Kidney (tissue), 13 donors: ENCODE measurements at regions not wholly inside any gene's neighbourhood (a gene's known extent, or its start where the extent isn't known, plus 50 kb on each side); places are given as distances from the start of the nearest gene placed in this dataset.
"Not testable (repeated sequence)": the region's sequence is repeated elsewhere in the genome, so short reads cannot be mapped to it uniquely, and the experiment has no call there.

ENCODE experiments used
- DNase-seq, 5 donors: peaks; one replicate each; pipeline ENCODE4 v3.0.0-alpha.2; 2013 to 2020
- FAIRE-seq: peaks from 2 replicates; lab custom pipeline; 2012; peaks lifted over from hg19 to GRCh38; lab: Jason Lieb, UNC
- H3K27ac ChIP-seq, 2 donors: one replicate each; pipeline ENCODE4 v1.7.0; 2013; ENCODE audit warnings: low read depth in 2 of 2, low read length in 2 of 2, inconsistent platforms in 1 of 2
- H3K27me3 ChIP-seq: one replicate; pipeline ENCODE4 v1.7.1; 2013; ENCODE audit warnings: low read length, inconsistent platforms; ENCODE audit not compliant: control insufficient read depth, insufficient read depth
- H3K36me3 ChIP-seq, 3 donors: one replicate each; pipeline versions ENCODE4 v1.7.0 to v1.7.1; 2013; ENCODE audit warnings: low read length in 3 of 3, control low read depth in 1 of 3, inconsistent platforms in 1 of 3; ENCODE audit not compliant: insufficient read depth in 3 of 3, control insufficient read depth in 2 of 3
- H3K4me1 ChIP-seq, 3 donors: one replicate each; pipeline versions ENCODE4 v1.7.0 to v1.7.1; 2013; ENCODE audit warnings: low read length in 3 of 3, inconsistent platforms in 1 of 3, low read depth in 1 of 3; ENCODE audit not compliant: control insufficient read depth in 2 of 3, insufficient read depth in 2 of 3
- H3K4me3 ChIP-seq, 3 donors: one replicate each; pipeline versions ENCODE4 v1.7.0 to v1.8.1; 2013; ENCODE audit warnings: low read length in 3 of 3, control low read depth in 1 of 3, inconsistent platforms in 1 of 3
- H3K9ac ChIP-seq, 3 donors: one replicate each; pipeline versions ENCODE4 v1.7.0 to v1.7.1; 2013; ENCODE audit warnings: low read length in 3 of 3, control low read depth in 1 of 3, inconsistent platforms in 1 of 3
- H3K9me3 ChIP-seq, 3 donors: one replicate each; pipeline versions ENCODE4 v1.7.0 to v1.7.1; 2013; ENCODE audit warnings: low read length in 3 of 3, control low read depth in 1 of 3, inconsistent platforms in 1 of 3; ENCODE audit not compliant: control insufficient read depth in 2 of 3, insufficient read depth in 1 of 3
- intact Hi-C: fragments of 100-400 bp; cut with DNase I; formaldehyde crosslinking; loops from one replicate; pipeline ENCODE4 v1.11.1; 2022
- TF ChIP-seq, protein P1 (sequence below): IDR thresholded peaks from 3 replicates; pipeline ENCODE4 v1.5.1; 2012; ENCODE audit warnings: mild to moderate bottlenecking, moderate library complexity, borderline replicate concordance; ENCODE audit not compliant: insufficient read depth; ENCODE audit errors: extremely low read depth
- donor health status: control.
- donor health status: control.
- donor health status: control.
- donor health status: control.
- donor health status: control.
- donor health status: DM: yes; HTN: yes; CAD: no.
- donor health status: Normal renal cell carcinoma (clear cell type).

DNA sequence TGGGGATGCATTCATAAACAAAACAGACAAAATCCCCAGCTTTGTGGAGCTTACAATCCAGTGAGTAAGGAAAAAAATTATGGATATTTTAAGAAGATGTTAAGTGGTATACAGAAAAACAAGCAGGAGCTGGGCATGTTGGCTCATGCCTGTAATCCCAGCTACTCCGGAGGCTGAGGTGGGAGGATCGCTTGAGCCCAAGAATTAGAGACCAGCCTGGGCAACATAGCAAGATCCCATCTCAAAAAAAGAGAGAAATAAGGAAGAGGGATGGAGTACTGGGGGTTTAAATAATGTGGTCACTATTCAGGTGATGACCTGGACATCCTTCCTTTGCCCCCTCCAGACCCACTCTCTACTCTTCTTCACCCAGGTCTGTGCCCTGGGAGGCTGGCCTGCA, 55.0 kb upstream of the MDGA1 start:
- Histone ChIP-seq H3K4me1 (no peaks in the 10 kb centered on the region), H3K4me3 (no peak overlapping the region), H3K36me3 (no peaks in the 10 kb centered on the region), H3K9ac (no peak overlapping the region), H3K27me3 (no peaks in the 10 kb centered on the region), H3K27ac (no peak overlapping the region), H3K9me3 (no peaks in the 10 kb centered on the region)
- DNase-seq: no peak
- intact Hi-C loops: no loop called here
- no peak for FAIRE-seq
- TF ChIP-seq, protein P1, sequence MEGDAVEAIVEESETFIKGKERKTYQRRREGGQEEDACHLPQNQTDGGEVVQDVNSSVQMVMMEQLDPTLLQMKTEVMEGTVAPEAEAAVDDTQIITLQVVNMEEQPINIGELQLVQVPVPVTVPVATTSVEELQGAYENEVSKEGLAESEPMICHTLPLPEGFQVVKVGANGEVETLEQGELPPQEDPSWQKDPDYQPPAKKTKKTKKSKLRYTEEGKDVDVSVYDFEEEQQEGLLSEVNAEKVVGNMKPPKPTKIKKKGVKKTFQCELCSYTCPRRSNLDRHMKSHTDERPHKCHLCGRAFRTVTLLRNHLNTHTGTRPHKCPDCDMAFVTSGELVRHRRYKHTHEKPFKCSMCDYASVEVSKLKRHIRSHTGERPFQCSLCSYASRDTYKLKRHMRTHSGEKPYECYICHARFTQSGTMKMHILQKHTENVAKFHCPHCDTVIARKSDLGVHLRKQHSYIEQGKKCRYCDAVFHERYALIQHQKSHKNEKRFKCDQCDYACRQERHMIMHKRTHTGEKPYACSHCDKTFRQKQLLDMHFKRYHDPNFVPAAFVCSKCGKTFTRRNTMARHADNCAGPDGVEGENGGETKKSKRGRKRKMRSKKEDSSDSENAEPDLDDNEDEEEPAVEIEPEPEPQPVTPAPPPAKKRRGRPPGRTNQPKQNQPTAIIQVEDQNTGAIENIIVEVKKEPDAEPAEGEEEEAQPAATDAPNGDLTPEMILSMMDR: no peak

GRCh38 chr6:37749367-37749766, 51.7 kb upstream of the MDGA1 start:
- H3K36me3 ChIP-seq, H3K4me3 ChIP-seq, H3K27ac ChIP-seq, intact Hi-C loops, H3K4me1 ChIP-seq, H3K27me3 ChIP-seq, H3K9ac ChIP-seq, H3K9me3 ChIP-seq, DNase-seq, FAIRE-seq: not testable (repeated sequence)

- Histone ChIP-seq H3K4me3 (no peak overlapping the region), H3K27ac (no peak overlapping the region), H3K36me3 (no peaks in the 10 kb centered on the region), H3K9ac (no peak overlapping the region), H3K9me3 (no peaks in the 10 kb centered on the region), H3K27me3 (no peaks in the 10 kb centered on the region), H3K4me1 (peaks cover 0 to 2% (median 0%) of the 10 kb centered on the region in 3 donors)
- TF ChIP-seq, protein P1: no peak
- FAIRE-seq: no peak
- intact Hi-C loops: no loop called here
- no peak for DNase-seq
These were observed 50.4 kb upstream of the MDGA1 start for GRCh38 chr6:37748118-37748517.
